Keratinocyte (primary cell): ENCODE measurements at regions not wholly inside any gene's neighbourhood (a gene's known extent, or its start where the extent isn't known, plus 50 kb on each side); places are given as distances from the start of the nearest gene placed in this dataset.

Experiments
- small RNA-seq, 3 experiments: library from RNA; depleted of rRNA; stranded (forward); fragments of <200 nt; gene quantifications; one replicate each; pipeline ENCODE3, GENCODE V24; 2012; ENCODE audit warnings: low read depth in 3 of 3, low replicate concordance in 1 of 3; ENCODE audit not compliant: insufficient read length in 3 of 3

Small RNA genes in the stretch of these regions (small RNA-seq; reads per million reads assigned to genes)
- 0 reads per million in 3 experiments for gene GPAA1P1
